ENCODE measurements at regions not wholly inside any gene's neighbourhood (a gene's known extent, or its start where the extent isn't known, plus 50 kb on each side); places are given as distances from the start of the nearest gene placed in this dataset.

DNA sequence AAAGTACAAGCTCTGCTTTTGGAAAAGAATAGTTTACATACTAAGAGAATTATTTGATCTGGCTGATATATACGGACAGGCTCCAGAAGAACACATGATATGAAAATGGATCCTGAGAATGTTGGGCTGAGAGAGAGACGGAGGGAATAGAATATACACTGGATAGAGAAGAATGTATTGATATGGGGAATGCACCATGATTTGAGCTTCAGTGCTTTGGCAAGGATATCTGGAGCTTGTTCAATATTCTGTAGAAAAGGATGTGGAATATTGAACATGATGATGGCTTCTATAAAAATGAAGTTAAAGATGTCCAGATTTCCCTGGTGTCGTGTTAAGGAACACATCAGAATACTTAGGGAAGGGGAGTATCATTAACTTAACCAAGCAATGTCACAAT lies 280.5 kb upstream of the VLDLR start:
- intact Hi-C loops (cut with DNase I, micrococcal nuclease): no loop called here

DNA sequence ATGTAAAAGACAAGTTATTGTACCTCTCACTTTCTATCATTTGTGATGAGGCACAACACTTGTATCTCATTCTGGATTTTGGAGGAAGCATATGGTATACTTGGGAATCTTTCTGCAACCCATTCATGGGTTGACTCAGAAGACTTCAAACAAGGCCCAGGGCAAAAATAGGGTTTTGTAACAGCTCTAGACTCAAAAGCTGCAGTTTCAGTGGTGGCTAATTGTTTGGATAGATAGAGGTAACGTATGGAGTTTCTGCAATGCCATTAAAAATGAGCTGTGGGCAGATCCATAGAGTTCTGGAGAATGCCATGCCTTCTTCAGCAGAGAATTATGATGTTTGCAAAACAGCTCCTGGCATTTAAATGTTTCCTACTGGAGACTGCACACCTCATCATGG lies 279.6 kb upstream of the VLDLR start:
- ATAC-seq: no peak
- intact Hi-C loops (cut with DNase I, micrococcal nuclease): no loop called here
- DNase-seq: no peak

More for the DNA sequence above, 280.5 kb upstream of the VLDLR start:
- ATAC-seq: no peak
- no peak for DNase-seq

DNA sequence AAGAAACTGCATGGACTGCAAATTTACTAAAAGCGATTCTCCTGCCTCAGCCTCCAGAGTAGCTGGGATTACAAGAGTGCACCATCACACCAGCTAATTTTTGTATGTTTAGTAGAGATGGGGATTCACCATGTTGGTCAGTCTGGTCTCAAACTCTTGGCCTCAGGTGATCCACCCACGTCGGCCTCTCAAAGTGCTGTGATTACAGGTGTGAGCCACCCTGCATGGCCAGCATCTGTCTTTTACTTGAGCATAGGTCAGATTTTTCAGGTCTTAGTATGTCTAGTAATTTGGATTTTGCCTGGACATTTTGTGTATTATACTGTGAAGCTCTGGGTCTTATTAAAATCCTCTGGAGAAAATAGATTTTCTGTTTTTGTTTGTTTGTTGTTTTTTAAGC lies 277.8 kb upstream of the VLDLR start:
- DNase-seq (no peak), ATAC-seq (no peak)
- intact Hi-C loops (cut with DNase I, micrococcal nuclease): no loop called here

DNA sequence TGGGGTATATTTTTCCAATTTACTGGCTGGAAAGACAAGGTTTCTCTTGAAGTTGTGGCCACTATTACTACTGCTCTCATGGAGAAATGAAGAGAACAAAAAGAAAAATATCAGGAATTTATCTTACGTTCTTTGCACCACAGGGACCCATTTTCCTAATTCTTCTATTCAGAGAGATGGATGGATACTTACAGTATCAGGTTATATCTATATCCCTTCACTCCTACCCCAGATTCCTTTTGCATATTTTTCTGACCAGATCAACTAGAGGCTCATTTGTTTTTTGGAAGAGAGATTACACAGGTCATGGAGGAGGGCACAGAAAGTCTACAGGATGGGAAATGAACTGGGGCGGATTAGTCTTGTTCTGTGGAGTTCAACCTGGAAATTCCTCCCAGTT lies 277.2 kb upstream of the VLDLR start:
- no peak for DNase-seq
- ATAC-seq: no peak
- intact Hi-C loops (cut with DNase I, micrococcal nuclease): no loop called here

- ATAC-seq (no peak), DNase-seq (no peak)
- intact Hi-C loops (cut with DNase I, micrococcal nuclease): no loop called here
Measured at GRCh38 chr9:2345013-2345412, 276.6 kb upstream of the VLDLR start.

DNA sequence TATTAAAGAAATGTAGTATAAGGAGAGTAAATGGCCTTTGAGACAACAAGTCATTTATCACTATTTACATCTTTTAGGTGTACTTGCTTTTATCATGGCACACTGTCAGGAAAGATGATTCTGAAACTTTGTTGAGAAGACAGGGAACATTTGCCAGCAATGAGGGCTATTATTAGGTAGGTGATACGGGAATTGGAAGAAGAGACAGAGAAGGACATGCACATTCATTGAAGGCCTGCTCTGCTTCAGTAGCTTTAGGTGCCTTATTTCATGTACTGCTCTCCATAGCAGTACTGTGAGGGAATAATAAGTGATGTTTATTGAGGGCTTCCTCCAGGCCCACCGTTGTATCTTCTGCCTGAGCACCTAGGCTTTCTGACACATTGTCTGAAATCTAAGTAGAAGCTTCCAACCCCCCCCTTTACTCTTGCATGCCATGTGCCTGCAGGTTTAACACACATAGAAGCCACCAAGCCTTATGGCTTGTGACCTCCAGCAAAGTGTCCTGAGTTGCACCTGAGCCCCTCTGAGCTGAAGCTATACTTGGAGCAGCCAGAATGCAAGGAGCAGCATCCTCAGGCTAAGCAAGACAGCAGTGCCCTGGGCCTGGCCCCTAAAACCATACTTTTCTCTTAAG lies 275.2 kb upstream of the VLDLR start:
- intact Hi-C loops (cut with DNase I, micrococcal nuclease): no loop called here
- no peak for DNase-seq
- ATAC-seq: no peak

DNA sequence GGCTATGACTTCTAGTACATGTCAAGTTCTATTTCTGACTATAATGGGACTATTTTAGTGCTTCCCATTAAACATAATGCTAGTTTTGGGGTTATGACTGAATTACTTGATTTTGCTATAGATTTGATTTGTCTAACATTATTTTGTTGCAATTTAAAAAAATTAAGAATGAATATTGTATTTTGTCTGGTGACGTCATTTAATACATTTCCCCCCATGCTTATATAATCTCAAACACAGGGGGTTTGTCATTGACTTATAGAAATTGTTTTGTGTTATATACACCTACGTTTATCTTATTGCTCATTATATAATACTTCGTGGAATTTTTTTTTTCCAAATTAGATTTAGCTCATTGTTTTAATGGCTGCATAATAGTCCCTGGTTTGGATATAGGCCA lies 270.3 kb upstream of the VLDLR start:
- intact Hi-C loops (cut with DNase I, micrococcal nuclease): no loop called here
- DNase-seq: no peak
- ATAC-seq: no peak

- intact Hi-C loops (cut with DNase I, micrococcal nuclease): no loop called here
- no peak for DNase-seq
- ATAC-seq: no peak
Measured at GRCh38 chr9:2354216-2354615, 267.4 kb upstream of the VLDLR start.

GRCh38 chr9:2354856-2355696 lies 266.5 kb upstream of the VLDLR start:
- no peak for DNase-seq
- intact Hi-C loops (cut with DNase I, micrococcal nuclease): no loop called here
- ATAC-seq: no peak

DNA sequence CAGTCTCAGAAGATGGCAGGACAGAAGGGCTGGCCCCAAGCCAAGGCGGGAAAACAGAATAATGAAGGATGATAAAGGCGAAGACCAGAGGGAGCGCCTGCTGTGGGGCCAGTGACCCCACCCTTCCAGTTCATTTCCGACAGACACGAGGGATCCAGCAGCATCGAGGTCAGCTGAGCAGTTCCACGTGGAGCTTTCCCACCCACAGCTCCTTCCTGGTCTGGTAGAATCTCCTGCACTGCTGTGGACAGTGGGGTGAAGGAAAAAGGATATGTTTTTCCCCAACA lies 265.9 kb upstream of the VLDLR start:
- ATAC-seq (no peak), DNase-seq (no peak)
- intact Hi-C loops (cut with DNase I, micrococcal nuclease): no loop called here

DNA sequence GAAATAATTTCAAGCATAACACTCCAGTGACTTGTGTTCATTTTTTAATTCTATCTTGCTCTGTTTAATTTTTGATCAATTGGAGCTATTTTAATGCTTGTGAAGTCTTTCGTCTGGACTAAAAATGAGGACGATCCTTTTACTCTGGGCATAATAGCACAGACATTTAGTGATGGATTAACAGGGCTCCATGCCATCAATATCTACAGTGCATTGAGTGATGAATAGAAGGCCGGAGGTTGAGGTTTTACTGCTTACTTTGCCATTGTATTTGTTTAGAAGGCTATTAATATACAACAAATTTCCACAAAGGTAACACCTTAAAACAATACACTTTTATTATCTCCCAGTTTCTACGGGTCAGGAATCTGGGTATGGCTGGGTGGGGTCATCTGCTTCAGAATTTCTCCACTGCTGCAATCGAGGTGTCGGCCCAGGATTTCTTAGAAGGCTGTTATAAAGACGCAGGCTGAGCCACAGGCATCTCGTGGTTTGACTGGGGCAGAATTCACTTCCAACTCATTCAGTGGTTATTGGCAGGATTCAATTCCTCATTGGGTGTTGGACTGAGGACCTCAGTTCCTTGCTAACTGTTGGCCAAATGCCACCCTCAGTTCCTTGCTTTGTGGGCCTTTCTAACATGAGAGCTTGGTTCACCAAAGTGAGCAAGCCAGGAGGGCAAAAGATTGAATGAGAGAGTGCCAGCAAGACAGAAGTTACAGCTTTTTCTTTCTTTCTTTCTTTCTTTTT lies 265.4 kb upstream of the VLDLR start:
- DNase-seq: no peak
- intact Hi-C loops (cut with DNase I, micrococcal nuclease): no loop called here
- ATAC-seq: no peak

DNA sequence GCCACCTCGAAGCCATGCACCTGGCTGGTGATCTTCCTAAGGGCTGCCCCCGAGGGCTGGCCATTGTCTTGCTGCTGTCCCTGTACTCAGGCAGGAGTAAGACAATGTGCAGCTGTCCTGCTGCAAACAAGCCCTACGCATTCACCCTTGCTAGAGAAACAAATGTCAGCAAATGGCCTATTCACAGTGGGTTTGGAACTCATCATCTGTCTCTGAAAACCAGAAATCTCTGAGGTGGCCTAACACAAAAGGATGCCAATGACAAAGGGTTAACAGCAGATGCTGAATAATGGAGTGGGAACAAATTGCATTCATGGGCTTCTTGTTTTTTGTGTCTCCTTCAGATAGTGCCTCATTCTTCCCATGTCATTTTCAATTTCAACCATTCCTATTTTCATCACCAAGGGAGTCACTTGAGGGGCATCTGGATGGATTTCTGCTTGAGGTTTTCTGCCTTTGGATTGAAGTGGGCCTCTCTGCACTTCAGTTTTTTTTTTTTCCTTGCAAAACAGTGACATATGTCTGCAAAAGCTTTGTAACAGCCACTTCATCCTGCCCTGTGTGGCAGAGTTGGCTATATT lies 261.6 kb upstream of the VLDLR start:
- ATAC-seq (no peak), DNase-seq (no peak)
- intact Hi-C loops (cut with DNase I, micrococcal nuclease): no loop called here

DNA sequence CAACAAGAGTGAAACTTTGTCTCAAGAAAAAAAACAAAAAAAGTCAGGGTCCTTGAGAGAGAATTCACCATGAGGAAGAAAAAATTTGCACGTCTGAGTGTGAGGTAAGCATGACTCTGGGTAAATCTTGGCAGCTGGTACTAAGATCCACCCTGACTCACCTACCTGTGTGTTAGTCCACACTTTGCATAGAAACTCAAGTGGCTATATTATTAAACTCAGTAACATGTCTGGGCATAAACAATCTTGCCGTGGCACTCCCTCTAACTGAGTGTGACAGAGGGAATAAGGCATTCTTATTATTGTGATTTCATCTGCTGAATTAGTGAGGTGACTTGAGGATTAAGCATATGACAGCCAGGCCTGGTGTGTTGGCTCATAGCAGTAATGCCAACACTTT lies 259.4 kb upstream of the VLDLR start:
- no peak for ATAC-seq
- intact Hi-C loops (cut with DNase I, micrococcal nuclease): no loop called here
- DNase-seq: no peak

DNA sequence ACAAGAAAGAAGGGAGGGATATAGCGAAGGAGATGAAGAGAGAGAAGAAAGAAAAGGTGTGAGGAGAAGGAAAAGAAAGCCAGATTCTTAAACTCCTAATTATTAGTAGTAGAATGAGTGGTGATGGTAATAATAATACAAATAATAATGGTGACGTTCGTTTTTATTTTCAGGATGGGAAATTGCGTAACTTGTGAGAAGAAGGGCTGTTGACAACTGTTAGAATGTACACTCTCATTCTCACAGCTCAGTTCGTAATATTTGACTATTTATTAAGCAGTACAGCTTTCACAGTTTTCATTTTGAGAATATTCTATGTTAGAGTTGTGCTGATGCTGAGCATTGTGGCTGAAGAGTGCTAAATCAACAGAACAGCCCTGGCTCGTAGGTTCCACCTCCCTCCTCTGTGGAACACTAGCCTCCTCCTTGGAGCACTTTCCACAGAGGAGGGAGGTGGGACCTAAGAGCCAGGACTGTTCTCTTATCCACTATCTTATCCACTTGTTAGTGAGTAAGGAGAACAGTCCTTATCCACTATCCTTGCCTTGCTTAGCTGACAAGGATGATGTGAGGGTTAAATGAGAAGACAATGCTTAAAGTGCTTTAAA lies 258.3 kb upstream of the VLDLR start:
- DNase-seq (no peak), ATAC-seq (no peak)
- intact Hi-C loops (cut with DNase I, micrococcal nuclease): no loop called here

- intact Hi-C loops (cut with DNase I, micrococcal nuclease): no loop called here
- no peak for ATAC-seq
- no peak for DNase-seq
Measured at GRCh38 chr9:2363781-2364180, 257.8 kb upstream of the VLDLR start.

DNA sequence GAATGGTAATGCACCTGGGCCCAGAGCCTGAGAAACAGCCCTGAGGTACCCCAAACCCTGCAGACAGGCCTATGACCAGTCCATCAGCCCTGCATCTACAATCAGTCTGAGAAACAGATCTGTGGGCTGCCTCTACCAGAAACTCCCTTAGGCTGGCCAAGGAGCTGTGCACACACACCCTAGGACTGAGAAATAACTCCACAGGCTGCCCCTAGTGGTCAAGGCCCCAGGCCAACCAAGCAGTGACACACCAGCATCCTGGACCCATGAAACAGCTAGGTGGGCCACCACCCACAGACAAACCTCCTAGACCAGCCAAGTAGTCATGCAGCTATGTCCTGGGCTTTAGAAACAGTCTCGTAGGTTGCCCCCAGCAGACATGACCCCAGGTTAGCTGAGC lies 253.6 kb upstream of the VLDLR start:
- no peak for ATAC-seq
- intact Hi-C loops (cut with DNase I, micrococcal nuclease): no loop called here
- no peak for DNase-seq

DNA sequence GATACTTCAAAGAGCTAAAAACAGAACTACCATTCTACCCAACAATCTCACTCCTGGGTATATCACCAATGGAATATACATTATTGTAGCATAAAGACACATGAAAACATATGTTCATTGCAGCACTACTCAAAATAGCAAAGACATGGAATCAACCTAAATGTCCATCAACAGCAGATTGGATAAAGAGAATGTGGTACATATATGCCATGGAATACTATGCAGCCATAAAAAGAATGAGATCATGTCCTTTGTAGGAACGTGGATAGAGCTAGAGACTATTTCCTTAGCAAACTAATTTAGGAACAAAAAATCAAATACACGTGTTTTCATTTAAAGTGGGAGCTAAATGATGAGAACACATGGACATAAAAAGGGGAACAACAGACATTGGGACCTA lies 247.9 kb upstream of the VLDLR start:
- intact Hi-C loops (cut with DNase I, micrococcal nuclease): no loop called here
- DNase-seq (no peak), ATAC-seq (no peak)

DNA sequence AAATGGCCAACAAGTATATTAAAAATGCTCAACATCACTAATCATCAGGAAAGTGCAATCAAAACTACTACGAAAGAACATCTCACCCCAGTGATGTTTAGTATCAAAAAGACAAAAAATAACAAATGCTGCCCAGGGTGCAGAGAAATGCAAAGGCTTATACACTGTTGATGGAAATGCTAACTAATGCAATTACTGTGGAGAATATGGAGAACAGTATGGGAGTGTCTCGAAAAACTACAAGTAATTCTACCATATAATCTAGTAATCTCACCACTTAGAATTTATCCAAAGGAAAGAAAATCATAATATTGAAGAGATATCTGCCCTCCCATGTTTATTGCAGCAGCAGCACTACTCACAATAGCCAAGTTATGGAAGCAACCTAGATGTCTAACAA lies 246.5 kb upstream of the VLDLR start:
- no peak for ATAC-seq
- no peak for DNase-seq
- intact Hi-C loops (cut with DNase I, micrococcal nuclease): no loop called here

DNA sequence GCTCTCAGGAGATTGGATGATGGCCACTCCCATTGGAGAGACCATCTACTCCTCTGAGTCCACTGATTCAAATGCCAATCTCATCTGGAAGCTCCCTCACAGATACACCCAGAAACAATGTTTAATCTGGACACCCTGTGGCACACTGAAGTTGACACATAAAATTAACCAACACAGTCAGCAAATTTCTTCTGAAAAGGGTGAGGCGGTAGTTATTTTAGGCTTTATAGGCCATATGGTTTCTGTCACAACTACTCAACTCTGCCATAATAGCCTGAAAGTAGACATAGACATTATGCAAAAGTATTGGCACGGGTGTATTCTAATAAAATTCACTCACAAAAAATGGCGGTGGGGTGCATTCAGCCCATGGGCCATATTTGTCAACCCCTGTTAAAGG lies 244.5 kb upstream of the VLDLR start:
- no peak for DNase-seq
- intact Hi-C loops (cut with DNase I, micrococcal nuclease): no loop called here
- ATAC-seq: no peak

DNA sequence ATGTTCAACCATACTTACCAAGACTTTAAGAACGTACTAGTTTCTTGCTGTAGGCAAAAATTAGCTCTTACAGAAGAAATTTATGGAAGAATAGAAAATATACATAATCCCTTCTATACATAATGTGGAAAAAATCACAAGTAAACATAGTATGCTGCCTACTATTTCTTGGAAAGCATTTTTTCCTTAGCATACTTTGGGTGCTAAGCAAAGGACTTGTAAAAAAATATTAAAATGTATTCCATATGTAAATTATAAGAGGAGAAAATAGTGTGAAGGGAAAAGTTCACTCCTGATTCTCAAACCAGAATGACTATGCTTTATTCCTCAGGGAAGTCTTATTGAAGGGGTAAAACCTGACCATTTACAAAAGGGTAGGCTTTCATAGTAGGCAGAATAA lies 243.8 kb upstream of the VLDLR start:
- no peak for ATAC-seq
- intact Hi-C loops (cut with DNase I, micrococcal nuclease): no loop called here
- DNase-seq: no peak

Data from left colon (tissue), 2 donors.